Lung (tissue), 11 donors: ENCODE measurements at regions not wholly inside any gene's neighbourhood (a gene's known extent, or its start where the extent isn't known, plus 50 kb on each side); places are given as distances from the start of the nearest gene placed in this dataset.

Experiments
- ATAC-seq: fragments of 200-7000 bp; cut with Tn5 transposase; one replicate; pipeline ENCODE4 v1.9.1; 2020; ENCODE audit warnings: moderate number of reproducible peaks; ENCODE audit not compliant: insufficient read depth, low FRiP score
- DNase-seq, 3 donors: peaks; one replicate each; pipeline ENCODE4 v3.0.0-alpha.2; 2013 to 2017
- H3K27ac ChIP-seq, 2 donors: one replicate each; pipeline ENCODE4 v1.5.1; 2013; ENCODE audit warnings: mild to moderate bottlenecking in 2 of 2, moderate library complexity in 2 of 2, control low read depth in 1 of 2, inconsistent platforms in 1 of 2, low read depth in 1 of 2, low read length in 1 of 2
- H3K27me3 ChIP-seq, 3 donors: one replicate each; pipeline ENCODE4 v1.5.1; 2013; ENCODE audit warnings: low read length in 2 of 3; ENCODE audit not compliant: control insufficient read depth in 3 of 3, insufficient read depth in 3 of 3
- H3K36me3 ChIP-seq, 4 donors: one replicate each; pipeline ENCODE4 v1.5.1; 2013; ENCODE audit warnings: low read length in 4 of 4, mild to moderate bottlenecking in 1 of 4, moderate library complexity in 1 of 4; ENCODE audit not compliant: control insufficient read depth in 4 of 4, insufficient read depth in 4 of 4
- H3K4me1 ChIP-seq, 5 donors: one replicate each; pipeline ENCODE4 v1.5.1; 2013; ENCODE audit warnings: low read length in 5 of 5, mild to moderate bottlenecking in 2 of 5, moderate library complexity in 1 of 5; ENCODE audit not compliant: control insufficient read depth in 5 of 5, insufficient read depth in 5 of 5
- H3K4me3 ChIP-seq: one replicate; pipeline ENCODE4 v1.5.1; 2013; ENCODE audit warnings: mild to moderate bottlenecking, control low read depth, moderate library complexity
- H3K9ac ChIP-seq, 2 donors: one replicate each; pipeline ENCODE4 v1.5.1; 2013; ENCODE audit warnings: low read length in 2 of 2, control low read depth in 1 of 2; ENCODE audit not compliant: insufficient read depth in 1 of 2
- H3K9me3 ChIP-seq, 4 donors: one replicate each; pipeline ENCODE4 v1.5.1; 2013; ENCODE audit warnings: low read length in 3 of 4, mild to moderate bottlenecking in 1 of 4, moderate library complexity in 1 of 4; ENCODE audit not compliant: control insufficient read depth in 4 of 4, insufficient read depth in 3 of 4
- CTCF ChIP-seq: IDR thresholded peaks from 2 replicates; pipeline ENCODE4 v1.5.1; 2012; ENCODE audit warnings: mild to moderate bottlenecking; ENCODE audit errors: control extremely low read depth, extremely low read depth
- WGBS, 2 donors: extraction: QIAGEN DNeasy Blood & Tissue Kit; methylation state at CpG; one replicate each; pipeline ENCODE4 v1.1.7; 2013; 5-methylcytosine and 5-hydroxymethylcytosine counted together
- donor health status: control.
- donor health status: control.
- donor health status: Bipolar disorder and iron deficiency.
- donor health status: healthy.
- donor health status: DM: yes; HTN: yes; CAD: no.

- ATAC-seq (no peak), DNase-seq (no peak)
- Histone ChIP-seq H3K4me3 (no peak overlapping the region), H3K9me3 (no peaks in the 10 kb centered on the region), H3K27me3 (no peaks in the 10 kb centered on the region), H3K27ac (no peak overlapping the region), H3K4me1 (no peaks in the 10 kb centered on the region), H3K9ac (no peak overlapping the region), H3K36me3 (no peaks in the 10 kb centered on the region)
- TF ChIP-seq CTCF: no peak
These were observed 440.6 kb downstream of the GBE1 start for GRCh38 chr3:81320862-81321261.

- no peak overlapping the region for H3K4me3 ChIP-seq
- H3K27ac ChIP-seq: no peak overlapping the region
- DNase-seq (no peak), ATAC-seq (no peak)
- H3K4me1 ChIP-seq: no peaks in the 10 kb centered on the region
- TF ChIP-seq CTCF: no peak
- no peak overlapping the region for H3K9ac ChIP-seq
- no peaks in the 10 kb centered on the region for H3K9me3 ChIP-seq
- no peaks in the 10 kb centered on the region for H3K36me3 ChIP-seq
- no peaks in the 10 kb centered on the region for H3K27me3 ChIP-seq
These were observed 446.4 kb downstream of the GBE1 start for GRCh38 chr3:81315030-81315429.

DNA sequence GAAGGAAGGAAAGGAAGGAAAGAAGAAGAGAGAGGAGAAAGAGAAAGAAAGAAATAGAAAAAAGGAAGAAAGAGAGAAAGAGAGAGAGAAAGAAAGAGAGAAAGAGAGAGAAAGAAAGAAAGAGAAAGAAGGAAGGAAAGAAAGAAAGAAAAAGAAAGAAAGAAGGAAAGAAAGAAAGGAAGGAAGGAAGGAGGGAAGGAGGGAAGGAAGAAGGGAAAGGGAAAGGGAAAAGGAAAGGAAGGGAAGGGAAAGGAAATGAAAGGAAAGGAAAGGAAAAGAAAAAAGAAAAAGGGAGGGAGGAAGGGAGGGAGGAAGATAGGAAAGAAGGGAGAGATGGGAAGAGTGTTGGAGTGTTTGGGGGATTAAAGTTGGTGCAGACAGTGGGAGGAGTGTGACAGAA lies 450.1 kb downstream of the GBE1 start:
- no peak for ATAC-seq
- H3K9ac ChIP-seq: no peak overlapping the region
- TF ChIP-seq CTCF: no peak
- H3K4me3 ChIP-seq: no peak overlapping the region
- H3K4me1 ChIP-seq: no peaks in the 10 kb centered on the region
- no peaks in the 10 kb centered on the region for H3K36me3 ChIP-seq
- H3K27me3 ChIP-seq: no peaks in the 10 kb centered on the region
- H3K27ac ChIP-seq: no peak overlapping the region
- DNase-seq: no peak
- no peaks in the 10 kb centered on the region for H3K9me3 ChIP-seq

- 90 to 98% methylated on average over 1 of the region's 1 CpG for WGBS, 2 donors
- TF ChIP-seq CTCF: no peak
- Histone ChIP-seq H3K4me1 (no peaks in the 10 kb centered on the region), H3K4me3 (no peak overlapping the region), H3K9ac (no peak overlapping the region), H3K9me3 (no peaks in the 10 kb centered on the region), H3K27ac (no peak overlapping the region), H3K36me3 (no peaks in the 10 kb centered on the region), H3K27me3 (no peaks in the 10 kb centered on the region)
- ATAC-seq (no peak), DNase-seq (no peak)
These were observed 453.1 kb downstream of the GBE1 start for GRCh38 chr3:81308306-81308705.
